ENCODE measurements at regions not wholly inside any gene's neighbourhood (a gene's known extent, or its start where the extent isn't known, plus 50 kb on each side); places are given as distances from the start of the nearest gene placed in this dataset.
A peak's percentile ranks its signal among the peaks of the same experiment; 100 is the strongest.

GRCh38 chr2:185625604-185626003 is 113.0 kb upstream of the FSIP2 start:
- Histone ChIP-seq H3K4me1 (ENCODE audit: control insufficient read depth, insufficient read depth, low read length) (no peaks in the 10 kb centered on the region), H3K27ac (ENCODE audit: low read length) (no peak overlapping the region), H3K36me3 (ENCODE audit: control insufficient read depth, insufficient read depth, low read length) (no peaks in the 10 kb centered on the region), H3K4me3 (ENCODE audit: low read depth in 2 of 2, low read length in 2 of 2) (no peak overlapping the region), H3K27me3 (ENCODE audit: control insufficient read depth, insufficient read depth, low read length) (no peaks in the 10 kb centered on the region), H3K9me3 (ENCODE audit: control insufficient read depth, insufficient read depth, low read depth, low read length) (no peaks in the 10 kb centered on the region)
- ATAC-seq, result no peak
- ChIA-PET POLR2A (no interaction called here), CTCF (no interaction called here)
- TF ChIP-seq POLR2AphosphoS5 (IDR thresholded peaks at IDR 0.05; ENCODE audit: low read depth, low read length) (no peak), SIN3A (IDR thresholded peaks at IDR 0.05; ENCODE audit: borderline replicate concordance, insufficient read depth, low read depth, low read length) (no peak), CTCF (IDR thresholded peaks at IDR 0.05) (no peak), TCF7L2 (IDR thresholded peaks at IDR 0.05; ENCODE audit: low read depth, low read length) (no peak), REST (IDR thresholded peaks at IDR 0.05; ENCODE audit: insufficient read depth in 1 of 2, low read depth in 2 of 2, low read length in 1 of 2) (no peak)
- BruUV-seq (replicated peaks), result no TSS peak
- in situ Hi-C loops (cut with HindIII; ENCODE audit: low pct_unique_long_range_greater_than_20kb, low sequenced_read_pairs), result no loop called here
- intact Hi-C loops (cut with micrococcal nuclease; ENCODE audit: unreplicated experiment), result no loop called here
- no peak for DNase-seq (ENCODE audit: low read depth, low spot score)

- POLR2A ChIA-PET, result no interaction called here
- TF ChIP-seq REST (IDR thresholded peaks at IDR 0.05; ENCODE audit: insufficient read depth in 1 of 2, low read depth in 2 of 2, low read length in 1 of 2), result no peak
- TF ChIP-seq CTCF (IDR thresholded peaks at IDR 0.05), result peak; percentile 22; the same call in 1 of the 2 replicates
- DNase-seq (ENCODE audit: low read depth, low spot score) (no peak), ATAC-seq (no peak)
- Histone ChIP-seq H3K27me3 (ENCODE audit: control insufficient read depth, insufficient read depth, low read length) (no peaks in the 10 kb centered on the region), H3K4me3 (ENCODE audit: low read depth in 2 of 2, low read length in 2 of 2) (no peak overlapping the region), H3K9me3 (ENCODE audit: control insufficient read depth, insufficient read depth, low read depth, low read length) (no peaks in the 10 kb centered on the region), H3K4me1 (ENCODE audit: control insufficient read depth, insufficient read depth, low read length) (no peaks in the 10 kb centered on the region), H3K36me3 (ENCODE audit: control insufficient read depth, insufficient read depth, low read length) (no peaks in the 10 kb centered on the region), H3K27ac (ENCODE audit: low read length) (no peak overlapping the region)
- CTCF ChIA-PET, result no interaction called here
- in situ Hi-C loops (cut with HindIII; ENCODE audit: low pct_unique_long_range_greater_than_20kb, low sequenced_read_pairs), result no loop called here
- intact Hi-C loops (cut with micrococcal nuclease; ENCODE audit: unreplicated experiment), result no loop called here
- BruUV-seq (replicated peaks), result no TSS peak
These were observed 109.6 kb upstream of the FSIP2 start for GRCh38 chr2:185628985-185629384.

Measured in Panc1 (cell line).